ENCODE measurements at regions not wholly inside any gene's neighbourhood (a gene's known extent, or its start where the extent isn't known, plus 50 kb on each side); places are given as distances from the start of the nearest gene placed in this dataset.

GRCh38 chr2:5530011-5530696, 162.0 kb upstream of the SOX11 start:
- no peaks in the 10 kb centered on the region for H3K36me3 ChIP-seq (ENCODE audit: insufficient read depth, low read length)
- no peak overlapping the region for H3K9ac ChIP-seq (ENCODE audit: low read depth, low read length, poor library complexity, severe bottlenecking)
- TF ChIP-seq EZH2phosphoT487 (IDR thresholded peaks at IDR 0.05; ENCODE audit: borderline replicate concordance), result no peak
- no peak for TF ChIP-seq CTCF (conservative IDR thresholded peaks at IDR 0.05; ENCODE audit: low read length)
- H3K4me3 ChIP-seq (ENCODE audit: low read length, poor library complexity, severe bottlenecking), result no peak overlapping the region
- no peak overlapping the region for H3K4me2 ChIP-seq (ENCODE audit: low read depth, low read length, poor library complexity, severe bottlenecking)
- no peaks in the 10 kb centered on the region for H3K9me3 ChIP-seq (ENCODE audit: insufficient read depth, low read depth, low read length)
- H3K4me1 ChIP-seq (ENCODE audit: insufficient read depth, low read length, poor library complexity, severe bottlenecking), result no peaks in the 10 kb centered on the region
- H3K79me2 ChIP-seq (ENCODE audit: insufficient read depth, low read length), result no peaks in the 10 kb centered on the region
- H3K27me3 ChIP-seq (ENCODE audit: insufficient read depth, low read length, poor library complexity, severe bottlenecking), result no peaks in the 10 kb centered on the region
- H4K20me1 ChIP-seq (ENCODE audit: insufficient read depth, low read length, poor library complexity, severe bottlenecking), result no peaks in the 10 kb centered on the region
- no peaks in the 10 kb centered on the region for H3F3A ChIP-seq (ENCODE audit: low read depth)
- H2AFZ ChIP-seq (ENCODE audit: low read length), result no peak overlapping the region
- H3K9me2 ChIP-seq (replicated peaks; ENCODE audit: low read depth, low read length), result no peaks in the 10 kb centered on the region

- Histone ChIP-seq H3F3A (ENCODE audit: low read depth) (no peaks in the 10 kb centered on the region), H3K4me3 (ENCODE audit: low read length, poor library complexity, severe bottlenecking) (no peak overlapping the region), H3K9me2 (replicated peaks; ENCODE audit: low read depth, low read length) (no peaks in the 10 kb centered on the region), H3K79me2 (ENCODE audit: insufficient read depth, low read length) (no peaks in the 10 kb centered on the region), H2AFZ (ENCODE audit: low read length) (no peak overlapping the region), H3K4me1 (ENCODE audit: insufficient read depth, low read length, poor library complexity, severe bottlenecking) (no peaks in the 10 kb centered on the region), H3K9ac (ENCODE audit: low read depth, low read length, poor library complexity, severe bottlenecking) (no peak overlapping the region), H3K27me3 (ENCODE audit: insufficient read depth, low read length, poor library complexity, severe bottlenecking) (no peaks in the 10 kb centered on the region), H3K4me2 (ENCODE audit: low read depth, low read length, poor library complexity, severe bottlenecking) (no peak overlapping the region), H3K9me3 (ENCODE audit: insufficient read depth, low read depth, low read length) (no peaks in the 10 kb centered on the region), H3K36me3 (ENCODE audit: insufficient read depth, low read length) (no peaks in the 10 kb centered on the region), H4K20me1 (ENCODE audit: insufficient read depth, low read length, poor library complexity, severe bottlenecking) (no peaks in the 10 kb centered on the region)
- no peak for TF ChIP-seq EZH2phosphoT487 (IDR thresholded peaks at IDR 0.05; ENCODE audit: borderline replicate concordance)
- no peak for TF ChIP-seq CTCF (conservative IDR thresholded peaks at IDR 0.05; ENCODE audit: low read length)
These were observed 156.9 kb upstream of the SOX11 start for GRCh38 chr2:5535301-5535700.

- Histone ChIP-seq H3K4me2 (ENCODE audit: low read depth, low read length, poor library complexity, severe bottlenecking) (no peak overlapping the region), H3K9me2 (replicated peaks; ENCODE audit: low read depth, low read length) (no peaks in the 10 kb centered on the region), H3K4me3 (ENCODE audit: low read length, poor library complexity, severe bottlenecking) (no peak overlapping the region), H3K9me3 (ENCODE audit: insufficient read depth, low read depth, low read length) (no peaks in the 10 kb centered on the region), H3K27me3 (ENCODE audit: insufficient read depth, low read length, poor library complexity, severe bottlenecking) (no peaks in the 10 kb centered on the region), H2AFZ (ENCODE audit: low read length) (no peak overlapping the region), H3F3A (ENCODE audit: low read depth) (no peaks in the 10 kb centered on the region), H3K79me2 (ENCODE audit: insufficient read depth, low read length) (no peaks in the 10 kb centered on the region), H3K36me3 (ENCODE audit: insufficient read depth, low read length) (no peaks in the 10 kb centered on the region), H3K9ac (ENCODE audit: low read depth, low read length, poor library complexity, severe bottlenecking) (no peak overlapping the region), H3K4me1 (ENCODE audit: insufficient read depth, low read length, poor library complexity, severe bottlenecking) (no peaks in the 10 kb centered on the region), H4K20me1 (ENCODE audit: insufficient read depth, low read length, poor library complexity, severe bottlenecking) (no peaks in the 10 kb centered on the region)
- TF ChIP-seq CTCF (conservative IDR thresholded peaks at IDR 0.05; ENCODE audit: low read length) (no peak), EZH2phosphoT487 (IDR thresholded peaks at IDR 0.05; ENCODE audit: borderline replicate concordance) (no peak)
These were observed 154.9 kb upstream of the SOX11 start for GRCh38 chr2:5537180-5537688.
